GM12875 (cell line): ENCODE measurements at regions not wholly inside any gene's neighbourhood (a gene's known extent, or its start where the extent isn't known, plus 50 kb on each side); places are given as distances from the start of the nearest gene placed in this dataset.
A peak's percentile ranks its signal among the peaks of the same experiment; 100 is the strongest.
"Not testable (repeated sequence)": the region's sequence is repeated elsewhere in the genome, so short reads cannot be mapped to it uniquely, and the experiment has no call there.

Experiments
- H3K4me3 ChIP-seq: one replicate; pipeline ENCODE4 v1.5.1; 2011; ENCODE audit warnings: low read depth, low read length, control low read depth
- TF ChIP-seq, protein P1 (sequence below): IDR thresholded peaks from 2 replicates; pipeline ENCODE4 v1.5.1; 2011; ENCODE audit warnings: low read depth, mild to moderate bottlenecking, control low read depth, inconsistent platforms, low read length, moderate library complexity, borderline replicate concordance; ENCODE audit not compliant: insufficient read depth

DNA sequence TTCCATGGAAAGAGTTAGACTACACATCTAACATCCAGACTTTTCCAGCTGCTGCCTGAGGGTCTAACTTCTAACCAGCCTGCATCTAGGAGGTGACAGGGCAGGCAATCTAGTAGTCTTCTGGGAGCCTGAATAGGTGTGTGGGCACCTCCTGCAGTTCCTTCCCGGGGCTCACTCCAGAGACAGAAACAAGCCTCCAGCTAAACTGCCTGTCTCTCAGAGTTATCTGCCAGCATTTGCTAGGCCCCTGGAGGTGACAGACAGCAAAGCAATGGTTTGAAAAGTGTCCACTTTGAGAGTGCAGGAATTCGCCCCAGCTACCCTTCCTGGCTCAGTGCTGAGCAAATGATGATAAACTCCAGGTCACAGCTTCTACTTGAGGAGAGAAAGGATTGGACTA is 240.5 kb upstream of the PRSS16 start:
- no peak overlapping the region for H3K4me3 ChIP-seq
- TF ChIP-seq, protein P1, sequence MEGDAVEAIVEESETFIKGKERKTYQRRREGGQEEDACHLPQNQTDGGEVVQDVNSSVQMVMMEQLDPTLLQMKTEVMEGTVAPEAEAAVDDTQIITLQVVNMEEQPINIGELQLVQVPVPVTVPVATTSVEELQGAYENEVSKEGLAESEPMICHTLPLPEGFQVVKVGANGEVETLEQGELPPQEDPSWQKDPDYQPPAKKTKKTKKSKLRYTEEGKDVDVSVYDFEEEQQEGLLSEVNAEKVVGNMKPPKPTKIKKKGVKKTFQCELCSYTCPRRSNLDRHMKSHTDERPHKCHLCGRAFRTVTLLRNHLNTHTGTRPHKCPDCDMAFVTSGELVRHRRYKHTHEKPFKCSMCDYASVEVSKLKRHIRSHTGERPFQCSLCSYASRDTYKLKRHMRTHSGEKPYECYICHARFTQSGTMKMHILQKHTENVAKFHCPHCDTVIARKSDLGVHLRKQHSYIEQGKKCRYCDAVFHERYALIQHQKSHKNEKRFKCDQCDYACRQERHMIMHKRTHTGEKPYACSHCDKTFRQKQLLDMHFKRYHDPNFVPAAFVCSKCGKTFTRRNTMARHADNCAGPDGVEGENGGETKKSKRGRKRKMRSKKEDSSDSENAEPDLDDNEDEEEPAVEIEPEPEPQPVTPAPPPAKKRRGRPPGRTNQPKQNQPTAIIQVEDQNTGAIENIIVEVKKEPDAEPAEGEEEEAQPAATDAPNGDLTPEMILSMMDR = no peak

DNA sequence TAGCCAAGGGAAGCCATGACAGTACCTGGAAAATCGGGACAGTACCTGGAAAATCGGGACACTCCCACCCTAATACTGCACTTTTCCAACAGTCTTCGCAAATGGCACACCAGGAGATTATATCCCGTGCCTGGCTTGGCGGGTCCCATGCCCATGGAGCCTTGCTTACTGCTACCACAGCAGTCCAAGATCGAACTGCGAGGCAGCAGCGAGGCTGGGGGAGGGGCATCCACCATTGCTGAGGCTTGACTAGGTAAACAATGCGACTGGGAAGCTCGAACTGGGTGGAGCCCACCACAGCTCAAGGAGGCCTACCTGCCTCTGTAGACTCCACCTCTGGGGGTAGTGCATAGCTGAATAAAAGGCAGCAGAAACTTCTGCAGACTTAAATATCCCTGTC is 238.9 kb upstream of the PRSS16 start:
- not testable (repeated sequence) for H3K4me3 ChIP-seq

DNA sequence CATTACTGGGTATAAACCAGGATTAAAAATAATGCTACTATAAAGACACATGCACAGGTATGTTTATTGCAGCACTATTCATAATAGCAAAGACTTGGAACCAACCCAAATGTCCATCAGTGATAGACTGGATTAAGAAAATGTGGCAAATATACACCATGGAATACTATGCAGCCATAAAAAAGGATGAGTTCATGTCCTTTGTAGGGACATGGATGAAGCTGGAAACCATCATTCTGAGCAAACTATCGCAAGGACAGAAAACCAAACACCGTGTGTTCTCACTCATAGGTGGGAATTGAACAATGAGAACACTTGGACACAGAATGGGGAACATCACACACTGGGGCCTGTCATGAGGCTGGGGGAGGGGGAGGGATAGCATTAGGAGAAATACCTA is 233.4 kb upstream of the PRSS16 start:
- not testable (repeated sequence) for H3K4me3 ChIP-seq

DNA sequence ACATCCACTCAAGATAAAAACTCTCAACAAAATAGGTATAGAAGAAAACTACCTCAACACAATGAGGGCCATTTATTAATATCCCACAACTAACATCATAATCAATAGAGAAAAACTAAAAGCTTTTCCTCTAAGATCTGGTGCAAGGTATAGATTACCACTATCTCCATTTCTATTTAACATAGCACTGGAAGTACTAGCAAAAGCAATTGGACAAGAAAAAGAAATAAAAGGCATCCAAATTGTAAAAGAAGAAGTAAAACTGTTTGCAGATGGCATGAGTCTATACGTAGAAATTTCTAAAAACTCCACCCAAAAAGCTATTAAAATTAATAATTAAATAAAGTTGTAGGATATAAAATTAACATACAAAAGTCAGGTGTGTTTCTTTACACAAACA is 230.8 kb upstream of the PRSS16 start:
- H3K4me3 ChIP-seq = no peak overlapping the region
- TF ChIP-seq, protein P1 = no peak

DNA sequence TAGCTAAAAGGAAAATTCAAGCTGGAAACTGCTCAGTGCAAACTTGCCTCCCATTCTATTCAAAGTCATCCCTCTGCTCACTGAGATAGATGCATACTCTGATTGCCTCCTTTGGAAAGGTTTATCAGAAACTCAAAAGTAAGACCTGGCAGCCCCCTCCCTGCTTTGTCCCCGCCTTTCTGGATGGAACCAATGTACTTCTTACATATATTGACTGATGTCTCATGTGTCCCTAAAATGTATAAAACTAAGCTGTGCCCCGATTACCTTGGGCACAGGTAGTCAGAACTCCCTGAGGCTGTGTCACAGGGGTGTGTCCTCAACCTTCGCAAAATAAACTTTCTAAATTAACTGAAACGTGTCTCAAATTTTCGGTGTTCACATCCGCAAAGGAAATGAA is 229.1 kb upstream of the PRSS16 start:
- not testable (repeated sequence) for H3K4me3 ChIP-seq

DNA sequence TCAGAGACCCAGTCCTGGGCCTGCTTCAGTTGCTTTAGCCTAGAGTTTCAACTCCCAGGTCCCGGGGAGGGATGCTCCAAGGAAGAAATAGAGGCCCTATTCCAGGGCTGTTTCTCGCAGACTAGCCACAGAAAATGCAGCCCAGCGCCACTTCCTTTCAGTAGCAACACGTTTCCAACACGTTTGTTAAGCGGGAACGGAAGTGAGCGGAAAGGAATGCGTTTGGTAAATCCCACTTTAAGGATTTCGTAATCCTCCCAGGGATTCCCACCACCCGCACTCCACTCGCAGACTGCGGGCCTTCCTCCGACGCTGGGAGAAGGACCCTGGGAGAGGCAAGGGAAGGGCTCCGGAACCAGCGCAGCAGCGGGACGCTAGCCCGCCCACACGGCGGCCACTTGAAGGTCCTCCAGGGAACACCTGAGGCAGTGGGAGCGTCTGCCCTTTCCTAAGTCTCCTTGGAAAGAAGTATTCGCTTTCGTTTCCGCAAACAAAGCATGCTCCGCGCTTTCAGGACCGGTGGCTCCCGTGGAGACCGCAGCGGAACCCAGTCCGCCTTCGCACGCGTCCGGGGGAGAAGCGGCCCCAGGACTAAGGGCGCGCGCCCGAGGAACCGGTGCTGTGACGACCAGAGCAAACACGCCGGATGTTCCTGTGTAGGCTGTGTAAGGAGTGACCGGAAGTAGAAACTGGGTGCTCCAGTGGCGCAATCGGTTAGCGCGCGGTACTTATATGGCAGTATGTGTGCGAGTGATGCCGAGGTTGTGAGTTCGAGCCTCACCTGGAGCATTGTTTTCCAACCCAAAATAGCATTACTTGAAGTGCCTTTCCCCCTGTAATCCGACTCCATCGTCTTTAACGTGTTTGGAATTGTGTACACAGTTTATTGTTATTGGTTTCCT is 227.6 kb upstream of the PRSS16 start:
- TF ChIP-seq, protein P1 = no peak
- peak overlapping the region; percentile 41 for H3K4me3 ChIP-seq

DNA sequence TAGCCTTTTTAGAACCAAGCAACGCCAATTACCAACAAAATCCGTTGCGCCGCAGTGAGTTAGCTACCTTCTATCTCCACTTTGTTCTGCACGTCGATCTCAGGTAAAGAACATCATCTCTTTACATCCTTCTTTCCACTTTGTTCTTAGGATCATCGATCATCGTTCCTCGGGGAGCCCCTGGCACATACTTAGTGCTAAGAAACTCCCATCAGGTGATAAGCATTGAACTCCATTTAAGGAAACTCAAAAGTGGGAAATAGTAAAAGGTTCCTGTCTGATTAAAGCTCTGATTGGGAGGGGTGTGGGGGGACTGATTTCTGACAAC is 227.0 kb upstream of the PRSS16 start:
- peak overlapping the region; percentile 41 for H3K4me3 ChIP-seq
- TF ChIP-seq, protein P1 = no peak

DNA sequence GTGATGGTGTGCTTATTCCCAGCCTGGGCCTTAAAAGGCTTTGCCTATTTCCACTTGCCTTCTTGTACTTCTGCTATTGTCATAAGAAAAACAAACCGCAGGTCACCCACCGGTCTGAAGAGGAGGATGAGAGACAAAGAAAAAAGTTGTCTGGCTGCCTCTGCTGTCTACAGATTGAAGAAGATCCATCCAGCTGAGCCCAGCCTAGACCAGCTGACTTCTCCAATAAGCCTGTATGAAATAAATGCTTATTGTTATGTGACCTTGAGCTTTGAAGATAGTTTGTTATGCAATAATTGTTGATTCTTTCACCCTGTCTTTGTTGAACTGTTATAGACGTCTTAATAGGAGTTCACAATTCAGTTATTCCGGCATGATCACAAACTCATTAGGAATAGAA is 223.8 kb upstream of the PRSS16 start:
- TF ChIP-seq, protein P1 = no peak
- H3K4me3 ChIP-seq = no peak overlapping the region

DNA sequence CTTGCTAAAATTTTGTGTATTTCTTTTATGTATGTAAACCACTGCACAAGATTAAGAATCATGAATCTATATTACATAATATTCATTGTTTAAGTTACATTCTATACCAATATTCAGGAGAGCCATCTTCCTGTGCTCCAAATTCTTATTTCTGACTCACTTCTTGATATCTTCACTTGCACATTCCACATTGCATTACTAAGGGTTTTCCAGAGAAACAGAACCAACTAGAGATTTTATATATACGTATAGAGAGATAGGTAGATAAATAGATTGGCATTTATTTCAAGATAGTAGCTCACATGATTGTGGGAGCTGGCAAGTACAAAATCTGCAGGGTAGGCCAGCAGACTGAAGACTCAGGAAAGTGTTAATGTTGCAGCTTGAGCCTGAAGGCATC is 222.2 kb upstream of the PRSS16 start:
- TF ChIP-seq, protein P1 = no peak
- no peak overlapping the region for H3K4me3 ChIP-seq
